OCI-LY7 (cell line): ENCODE measurements at regions not wholly inside any gene's neighbourhood (a gene's known extent, or its start where the extent isn't known, plus 50 kb on each side); places are given as distances from the start of the nearest gene placed in this dataset.

ENCODE experiments used
- BruUV-seq: library from RNA; stranded (reverse); fragments of 400-500 nt; replicated peaks from 2 replicates; lab custom pipeline; 2021; lab: Mats Ljungman, UMichigan
- CTCF ChIA-PET: fragments of 300-600 bp; sonication (Branson Sonifier 250); formaldehyde crosslinking; loops from one replicate; lab custom pipeline; 2022; ENCODE audit warnings: antibody characterized with exemption; ENCODE audit not compliant: unreplicated experiment; lab: Charles Lee
- POLR2A ChIA-PET: fragments of 300-600 bp; sonication (Branson Sonifier 250); formaldehyde crosslinking; loops from one replicate; lab custom pipeline; 2022; ENCODE audit warnings: antibody characterized with exemption; lab: Charles Lee
- DNase-seq: peaks from one replicate; pipeline ENCODE4 v3.0.0-alpha.2; 2015; ENCODE audit warnings: low spot score
- H2AFZ ChIP-seq: fragments of 200-600 bp; sonication (generic), shearing (Covaris generic); 2 replicates; pipeline ENCODE4 v1.6.1; 2014; ENCODE audit warnings: mild to moderate bottlenecking, antibody characterized with exemption, low read length, moderate library complexity
- H3K27ac ChIP-seq: fragments of 200-600 bp; sonication (generic); 2 replicates; pipeline ENCODE4 v1.5.1; 2014; ENCODE audit warnings: mixed run types, low read depth, mild to moderate bottlenecking, moderate library complexity, low read length, inconsistent platforms; ENCODE audit not compliant: poor library complexity, severe bottlenecking
- H3K36me3 ChIP-seq: fragments of 200-600 bp; sonication (generic); 2 replicates; pipeline ENCODE4 v1.6.1; 2014; ENCODE audit warnings: mild to moderate bottlenecking, antibody characterized with exemption, low read length, moderate library complexity, mixed read lengths; ENCODE audit not compliant: insufficient read depth
- H3K4me1 ChIP-seq: fragments of 200-600 bp; sonication (generic); 2 replicates; pipeline ENCODE4 v1.5.1; 2014; ENCODE audit warnings: mild to moderate bottlenecking, low read length; ENCODE audit not compliant: insufficient read depth, poor library complexity, severe bottlenecking
- H3K4me2 ChIP-seq: fragments of 200-600 bp; sonication (generic); 2 replicates; pipeline ENCODE4 v1.6.1; 2014; ENCODE audit warnings: mild to moderate bottlenecking, low read length
- H3K4me3 ChIP-seq: fragments of 200-600 bp; sonication (generic); 2 replicates; pipeline ENCODE4 v1.5.1; 2014; ENCODE audit warnings: mild to moderate bottlenecking, low read depth, low read length; ENCODE audit not compliant: poor library complexity, severe bottlenecking
- H3K79me2 ChIP-seq: fragments of 200-600 bp; sonication (generic); 2 replicates; pipeline ENCODE4 v1.6.1; 2016; ENCODE audit warnings: low read depth, mild to moderate bottlenecking, low read length, moderate library complexity, mixed read lengths; ENCODE audit not compliant: insufficient read depth
- H3K9me2 ChIP-seq: fragments of 200-600 bp; sonication (generic); 2 replicates; pipeline ENCODE4 v1.6.1; 2016; ENCODE audit warnings: mild to moderate bottlenecking, low read length, mixed read lengths; ENCODE audit not compliant: insufficient read depth
- H3K9me3 ChIP-seq: fragments of 200-600 bp; sonication (generic); 2 replicates; pipeline ENCODE4 v1.6.1; 2014; ENCODE audit warnings: mild to moderate bottlenecking, mixed run types, low read length, mixed read lengths
- H4K20me1 ChIP-seq: fragments of 200-600 bp; sonication (generic); 2 replicates; pipeline ENCODE4 v1.6.1; 2014; ENCODE audit warnings: mild to moderate bottlenecking, antibody characterized with exemption, low read length, moderate library complexity, mixed read lengths; ENCODE audit not compliant: insufficient read depth
- CTCF ChIP-seq: fragments of 200-600 bp; sonication (generic); conservative IDR thresholded peaks from 2 replicates; pipeline ENCODE4 v1.5.1; 2014; ENCODE audit warnings: mild to moderate bottlenecking, antibody characterized with exemption, low read length, moderate library complexity, mixed read lengths
- EZH2phosphoT487 ChIP-seq: fragments of 200-600 bp; sonication (generic); IDR thresholded peaks from 2 replicates; pipeline ENCODE4 v1.6.1; 2018; ENCODE audit warnings: low read depth, borderline replicate concordance, mild to moderate bottlenecking, mixed run types, antibody characterized with exemption, low read length, moderate library complexity, mixed read lengths
- intact Hi-C: fragments of 100-400 bp; cut with micrococcal nuclease; formaldehyde crosslinking; loops from one replicate; pipeline ENCODE4 v1.10.0; 2022; ENCODE audit not compliant: unreplicated experiment

- no peaks in the 10 kb centered on the region for H3K9me3 ChIP-seq
- H3K4me1 ChIP-seq, result no peaks in the 10 kb centered on the region
- H3K27ac ChIP-seq, result no peak overlapping the region
- no peak overlapping the region for H2AFZ ChIP-seq
- ChIA-PET CTCF (no interaction called here), POLR2A (no interaction called here)
- no peaks in the 10 kb centered on the region for H4K20me1 ChIP-seq
- TF ChIP-seq CTCF, result no peak
- TF ChIP-seq EZH2phosphoT487, result no peak
- no peak overlapping the region for H3K4me3 ChIP-seq
- no peak overlapping the region for H3K4me2 ChIP-seq
- H3K79me2 ChIP-seq, result no peaks in the 10 kb centered on the region
- BruUV-seq, result no TSS peak
- no peaks in the 10 kb centered on the region for H3K9me2 ChIP-seq
- intact Hi-C loops, result no loop called here
- H3K36me3 ChIP-seq, result no peaks in the 10 kb centered on the region
- no peak for DNase-seq
Observed at GRCh38 chr2:82345910-82346309, 2041.4 kb upstream of the LRRTM1 start.

DNA sequence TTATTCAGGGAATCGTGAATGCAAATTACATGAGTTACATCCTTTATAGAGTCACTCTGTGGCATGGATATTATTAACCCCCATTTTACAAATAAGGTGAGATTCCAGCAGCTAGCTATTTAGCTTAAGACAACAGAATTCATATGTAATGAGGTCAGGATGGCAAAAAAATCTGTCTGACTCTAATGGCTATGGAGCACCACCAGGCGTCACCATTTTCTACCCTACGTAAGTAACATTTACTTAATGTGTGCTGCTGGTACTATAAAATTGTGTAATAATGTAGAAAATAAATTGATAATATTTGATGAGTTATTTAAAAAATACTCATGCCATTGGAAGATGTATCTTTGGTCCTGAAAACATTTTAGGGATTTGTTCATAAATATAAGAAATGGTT, 2040.1 kb upstream of the LRRTM1 start:
- no peaks in the 10 kb centered on the region for H3K9me3 ChIP-seq
- H3K79me2 ChIP-seq, result no peaks in the 10 kb centered on the region
- no peak for TF ChIP-seq CTCF
- H3K4me3 ChIP-seq, result no peak overlapping the region
- no peak for DNase-seq
- no peak overlapping the region for H3K27ac ChIP-seq
- no peak overlapping the region for H2AFZ ChIP-seq
- H3K4me1 ChIP-seq, result no peaks in the 10 kb centered on the region
- ChIA-PET CTCF (no interaction called here), POLR2A (no interaction called here)
- H3K4me2 ChIP-seq, result no peak overlapping the region
- H3K9me2 ChIP-seq, result no peaks in the 10 kb centered on the region
- no TSS peak for BruUV-seq
- intact Hi-C loops, result no loop called here
- H4K20me1 ChIP-seq, result no peaks in the 10 kb centered on the region
- H3K36me3 ChIP-seq, result no peaks in the 10 kb centered on the region

DNA sequence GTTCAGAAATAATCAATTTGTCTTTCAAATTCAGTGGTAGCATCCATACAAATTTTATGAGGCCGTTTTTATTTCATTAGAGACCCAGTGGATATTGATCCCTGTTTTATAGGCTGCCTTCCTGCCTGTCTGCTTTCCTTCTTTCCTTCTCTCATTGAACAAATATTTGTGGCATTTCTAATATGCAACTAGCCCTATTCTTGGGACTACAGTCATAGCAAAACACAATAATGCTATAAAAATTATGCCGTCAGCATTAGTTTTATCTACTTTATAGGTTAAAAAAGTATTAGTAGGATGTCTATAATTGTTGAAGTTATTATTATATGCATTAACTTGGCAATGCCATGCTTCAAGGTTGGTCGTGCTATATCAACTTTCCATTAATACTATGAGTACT, 2037.8 kb upstream of the LRRTM1 start:
- intact Hi-C loops, result no loop called here
- POLR2A ChIA-PET, result interaction anchor here (0.6 kb wide), 1 partner anchor 10 kb away, joined by 3 read pairs; no protein-coding TSS in a partner anchor
- Histone ChIP-seq H3K79me2 (no peaks in the 10 kb centered on the region), H3K9me3 (no peaks in the 10 kb centered on the region), H4K20me1 (no peaks in the 10 kb centered on the region), H3K9me2 (no peaks in the 10 kb centered on the region), H3K4me1 (no peaks in the 10 kb centered on the region), H3K36me3 (no peaks in the 10 kb centered on the region), H3K4me3 (no peak overlapping the region), H3K4me2 (no peak overlapping the region), H3K27ac (no peak overlapping the region), H2AFZ (no peak overlapping the region)
- no peak for TF ChIP-seq CTCF
- no peak for TF ChIP-seq EZH2phosphoT487
- CTCF ChIA-PET, result no interaction called here
- no TSS peak for BruUV-seq
- no peak for DNase-seq
